GM21737 (cell line): ENCODE measurements at regions not wholly inside any gene's neighbourhood (a gene's known extent, or its start where the extent isn't known, plus 50 kb on each side); places are given as distances from the start of the nearest gene placed in this dataset.

Experiments
- ATAC-seq: cut with Tn5 transposase; IDR thresholded peaks from one replicate; pipeline ENCODE4 v1.9.1; 2021; ENCODE audit warnings: mild to moderate bottlenecking, moderate library complexity; ENCODE audit not compliant: unreplicated experiment

DNA sequence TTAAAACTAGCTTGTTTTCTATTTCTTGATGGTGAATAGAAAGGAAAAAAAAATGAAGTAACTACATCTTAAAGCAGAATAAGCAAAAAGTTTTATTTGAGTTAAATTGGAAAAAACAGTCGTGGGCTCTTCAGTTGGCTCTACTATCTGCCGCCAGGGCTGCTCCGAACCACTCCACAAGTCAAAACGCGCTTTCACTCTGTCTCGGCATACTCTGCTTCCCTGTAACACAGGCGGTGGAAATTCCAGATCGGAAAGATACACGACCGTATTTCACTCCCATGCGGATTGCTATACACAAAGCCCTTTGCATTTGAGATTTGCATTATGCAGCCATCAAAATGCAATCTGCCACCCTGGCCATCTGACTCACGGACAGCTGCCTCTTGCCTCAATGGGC lies 505.6 kb downstream of the IRX1 start:
- ATAC-seq = no peak

DNA sequence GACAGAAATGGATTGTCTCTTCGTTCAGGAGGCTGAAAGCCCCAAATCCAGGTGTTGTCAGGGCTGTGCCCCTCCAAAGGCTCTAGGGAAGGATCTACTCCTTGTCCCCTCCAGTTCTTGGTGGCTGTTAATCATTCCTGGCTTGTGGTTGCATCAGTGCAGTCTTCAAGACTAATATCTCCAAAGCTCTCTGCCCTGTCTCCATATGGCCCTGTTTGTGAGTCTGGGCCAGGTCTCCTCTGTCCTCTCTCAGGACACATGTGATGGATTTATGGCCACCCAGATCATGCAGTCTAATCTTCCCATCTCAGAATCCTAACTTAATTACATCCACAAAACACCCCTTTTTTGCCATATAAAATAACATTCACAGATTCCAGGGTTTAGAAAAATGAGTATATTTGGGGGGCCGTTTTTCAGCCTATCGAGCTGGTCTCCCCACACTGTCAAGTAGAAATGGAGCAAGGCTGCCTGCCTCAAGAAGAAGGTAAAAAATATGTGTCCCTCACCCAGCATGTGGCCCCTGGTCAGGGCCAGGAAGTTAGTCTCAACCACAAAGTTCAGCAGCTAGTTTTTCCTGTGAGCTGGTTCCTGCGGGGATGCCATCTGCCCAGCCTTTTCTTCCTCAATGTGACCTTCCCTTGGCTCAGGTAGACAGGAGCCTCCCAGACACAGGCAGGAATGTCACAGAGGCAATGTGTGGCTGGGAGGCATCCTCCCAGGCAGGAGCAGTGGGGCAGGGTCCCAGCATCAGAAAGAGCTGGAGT lies 509.4 kb downstream of the IRX1 start:
- ATAC-seq = no peak

DNA sequence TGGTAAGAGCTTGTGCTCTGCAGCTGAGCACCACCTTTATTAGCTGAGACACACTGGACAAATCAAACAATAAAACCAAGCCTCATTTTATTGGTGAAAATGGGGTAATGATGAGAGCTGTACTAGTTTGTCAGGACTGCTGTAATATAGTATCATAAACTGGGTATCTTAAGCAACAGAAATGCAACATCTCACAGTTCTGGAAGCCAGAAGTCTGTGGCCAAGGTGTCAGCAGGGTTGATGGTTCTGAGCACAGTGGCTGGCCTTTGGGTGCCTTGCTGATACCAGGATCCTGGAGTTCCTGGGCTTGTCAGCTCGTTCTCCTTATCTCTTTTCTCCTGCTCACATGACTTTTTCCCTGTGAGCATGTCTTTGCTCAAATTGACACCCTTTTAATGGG lies 513.1 kb downstream of the IRX1 start:
- ATAC-seq = no peak

DNA sequence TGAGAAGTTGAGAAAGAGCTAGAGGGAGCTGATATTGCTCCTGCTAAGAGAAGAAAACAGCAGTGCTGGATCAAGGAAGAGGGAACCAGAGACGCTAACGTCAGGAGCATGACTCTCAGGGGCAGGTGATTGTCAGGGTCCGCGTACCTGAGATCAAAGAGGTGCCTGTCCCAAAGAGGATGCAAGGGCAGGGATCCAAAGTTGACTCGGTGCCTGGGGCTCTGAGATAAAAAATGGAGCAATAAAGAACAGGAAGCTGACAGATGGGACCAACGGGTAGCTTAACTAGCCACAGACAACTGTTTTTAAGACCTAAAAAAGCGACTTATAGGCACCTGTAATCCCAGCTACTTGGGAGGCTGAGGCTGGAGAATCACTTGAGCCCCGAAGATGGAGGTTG lies 517.8 kb downstream of the IRX1 start:
- ATAC-seq = no peak

DNA sequence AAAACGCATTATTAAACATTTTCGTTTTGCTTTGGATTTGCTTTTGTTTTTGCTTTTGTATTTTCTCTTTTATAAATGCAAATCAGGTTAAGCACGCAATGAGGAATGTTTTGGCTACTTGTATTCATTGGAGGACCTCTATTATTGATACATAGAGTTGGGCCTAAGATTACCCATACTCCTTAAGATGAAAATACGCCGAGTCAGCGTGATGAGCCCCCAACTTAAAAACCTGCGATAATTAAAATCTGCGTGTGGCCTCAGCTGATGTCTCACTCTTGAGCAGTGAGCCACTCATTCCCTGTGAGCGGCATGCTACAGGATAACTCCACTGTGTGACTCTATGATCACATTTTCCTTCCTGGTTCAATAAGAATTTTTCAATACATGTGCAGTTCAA lies 518.3 kb downstream of the IRX1 start:
- ATAC-seq = no peak

DNA sequence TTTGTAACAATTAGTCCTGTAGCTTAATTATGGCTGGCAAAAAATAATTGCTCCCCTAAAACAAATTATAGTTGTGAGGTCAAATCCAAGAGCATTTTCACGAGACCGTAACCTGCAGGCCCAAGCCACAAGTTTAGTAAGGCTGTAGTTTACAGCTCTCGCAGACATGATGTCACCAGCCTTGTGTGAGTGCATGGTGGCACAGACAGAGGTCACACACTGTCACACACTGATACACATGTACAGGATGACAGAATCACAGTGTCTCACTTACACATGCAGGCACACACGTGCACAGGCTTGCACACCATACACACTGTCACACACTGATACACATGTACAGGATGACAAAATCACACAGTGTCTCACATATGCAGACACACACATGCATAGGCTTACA lies 518.8 kb downstream of the IRX1 start:
- no peak for ATAC-seq

DNA sequence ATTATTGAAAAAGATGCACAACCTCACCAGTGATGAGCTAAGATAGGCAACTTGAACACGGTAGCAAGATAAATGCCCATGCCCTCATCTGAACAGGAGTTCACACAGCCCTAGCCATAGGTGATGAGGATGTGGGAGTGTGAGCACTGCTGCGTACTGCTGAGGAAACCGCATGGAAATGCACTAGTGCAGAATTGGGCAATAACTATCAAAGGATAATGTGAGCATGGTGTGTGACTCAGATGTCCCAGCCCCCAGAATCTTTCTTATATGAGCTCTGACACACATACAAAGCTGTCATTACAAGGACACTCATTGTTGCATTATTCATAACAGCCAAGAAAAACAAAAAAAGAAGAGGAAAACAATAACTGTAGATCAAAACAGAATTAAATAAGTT lies 521.2 kb downstream of the IRX1 start:
- no peak for ATAC-seq

DNA sequence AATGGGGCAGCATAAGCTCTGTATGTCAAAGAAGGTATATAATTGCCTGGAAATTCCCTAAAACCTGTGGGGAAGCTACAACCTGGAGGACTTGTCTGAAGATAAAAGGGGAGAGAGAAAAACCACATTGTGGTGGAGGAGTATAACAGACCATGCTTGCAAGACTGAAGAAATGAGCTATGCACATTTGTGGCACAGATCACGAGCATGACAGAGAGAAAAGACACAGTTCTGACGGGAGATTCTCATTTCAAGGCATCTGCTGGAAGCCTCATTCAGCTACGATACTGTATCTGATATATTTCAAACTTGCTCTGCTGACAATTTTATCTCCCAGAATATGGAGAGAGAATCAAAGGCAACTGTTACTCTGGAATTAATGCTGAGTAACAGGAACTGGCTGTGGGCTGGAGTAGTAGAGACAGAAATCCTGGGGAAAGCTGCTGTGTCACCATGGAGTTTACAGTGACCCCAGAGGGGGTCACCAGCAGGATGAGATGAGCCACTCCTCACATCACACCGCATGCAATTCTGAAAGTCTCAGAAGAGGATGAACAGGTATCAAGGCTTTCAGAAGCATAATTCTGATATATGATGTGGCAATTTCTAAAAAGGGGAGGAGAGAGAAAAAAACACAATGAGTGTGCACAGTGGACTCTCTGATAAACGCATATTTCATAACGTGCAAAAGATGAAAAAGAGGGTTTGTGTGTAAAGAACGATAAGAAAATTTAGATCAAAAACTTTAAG lies 528.8 kb downstream of the IRX1 start:
- no peak for ATAC-seq

DNA sequence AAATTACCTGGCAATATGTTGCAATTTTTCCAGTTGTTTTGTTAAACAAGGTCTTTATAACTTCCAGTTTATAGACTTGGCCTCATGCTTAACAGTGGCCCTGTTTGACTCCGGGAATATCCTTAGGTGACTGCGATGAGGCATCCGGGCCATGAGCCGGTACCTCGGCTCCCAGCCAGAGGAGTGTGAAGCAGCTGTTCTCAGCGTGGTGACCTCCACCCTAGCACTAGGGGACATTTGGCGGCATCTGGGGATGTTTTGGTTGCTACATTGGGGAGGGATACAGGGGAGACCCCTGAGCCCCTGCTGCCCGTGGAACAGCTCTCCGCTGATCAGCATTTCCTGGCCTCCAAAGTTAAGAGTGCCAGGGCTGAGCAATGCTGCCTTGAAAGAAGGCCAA lies 533.4 kb downstream of the IRX1 start:
- ATAC-seq = no peak

DNA sequence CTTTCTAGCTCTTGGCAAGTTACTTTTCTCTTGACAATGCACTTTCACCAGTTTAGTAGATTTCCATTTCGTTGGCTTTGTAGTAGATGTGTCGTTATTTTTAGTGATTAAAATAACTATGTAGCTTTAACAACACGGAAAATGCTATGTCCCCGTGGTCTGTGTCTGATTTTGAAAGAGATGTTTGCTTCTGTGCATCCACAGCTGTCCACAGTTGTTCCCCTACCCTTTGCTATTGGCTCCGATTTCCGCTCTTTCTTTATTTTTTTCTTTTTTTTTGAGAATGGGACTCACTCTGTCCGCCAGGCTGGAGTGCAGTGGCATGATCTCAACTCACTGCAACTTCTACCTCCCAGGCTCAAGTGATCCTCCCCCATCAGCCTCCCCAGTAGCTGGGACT lies 533.9 kb downstream of the IRX1 start:
- no peak for ATAC-seq

DNA sequence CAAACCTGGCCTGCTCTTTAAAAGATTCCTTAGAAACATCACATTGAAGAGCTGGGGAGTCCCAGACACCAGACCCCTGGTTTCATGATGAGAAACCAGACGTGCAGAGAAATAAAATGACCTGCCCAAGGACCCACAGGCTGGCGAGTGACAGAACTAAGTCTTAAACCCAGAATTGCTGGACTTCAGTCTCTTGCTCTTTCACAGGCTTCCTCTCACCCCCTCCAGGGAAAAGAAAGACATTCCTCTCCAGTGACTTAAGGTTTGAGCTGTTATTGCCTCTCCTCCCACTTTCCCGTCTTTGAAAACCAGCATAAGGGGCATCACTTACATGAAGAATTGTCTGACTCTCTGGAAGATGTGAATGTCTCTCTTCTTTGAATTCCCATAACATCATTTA lies 535.2 kb downstream of the IRX1 start:
- ATAC-seq = no peak

DNA sequence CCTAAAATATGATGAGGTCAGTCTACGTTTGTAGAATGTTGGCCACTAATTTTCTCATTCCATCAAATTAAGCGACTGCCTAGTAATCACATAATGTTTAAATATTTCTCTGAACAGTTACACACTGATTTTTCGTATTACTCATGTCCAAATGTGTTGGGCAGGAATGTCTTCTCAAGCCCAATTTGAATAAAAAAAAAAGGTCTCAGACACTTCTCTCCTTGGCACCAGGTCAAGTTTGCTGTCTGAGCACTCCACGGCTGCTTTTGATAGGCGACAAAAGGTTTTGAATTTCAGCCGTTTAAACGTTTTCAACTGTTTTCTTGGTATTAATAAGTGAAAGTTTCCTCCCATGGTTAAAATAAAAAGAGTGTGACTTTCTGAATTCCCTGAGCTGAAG lies 542.1 kb downstream of the IRX1 start:
- no peak for ATAC-seq

DNA sequence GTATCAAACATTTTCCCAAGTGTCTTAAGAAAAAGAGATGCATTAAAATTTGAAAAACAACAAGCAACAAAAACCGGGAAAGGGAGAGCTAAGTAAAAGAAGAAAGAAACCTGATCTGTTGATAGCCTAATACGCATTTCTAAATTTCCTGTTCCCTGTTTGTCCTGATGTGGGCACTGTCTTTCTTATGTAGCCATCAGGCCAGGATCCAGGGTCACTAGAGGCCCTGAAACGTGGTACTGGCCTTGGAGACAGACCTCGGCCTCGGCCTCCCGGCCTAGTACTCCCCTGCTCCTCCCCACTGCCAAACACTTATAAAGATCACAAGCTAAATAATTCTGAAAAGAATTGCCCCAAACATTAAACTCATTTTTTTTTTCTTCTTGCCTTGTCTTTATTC lies 547.2 kb downstream of the IRX1 start:
- no peak for ATAC-seq

DNA sequence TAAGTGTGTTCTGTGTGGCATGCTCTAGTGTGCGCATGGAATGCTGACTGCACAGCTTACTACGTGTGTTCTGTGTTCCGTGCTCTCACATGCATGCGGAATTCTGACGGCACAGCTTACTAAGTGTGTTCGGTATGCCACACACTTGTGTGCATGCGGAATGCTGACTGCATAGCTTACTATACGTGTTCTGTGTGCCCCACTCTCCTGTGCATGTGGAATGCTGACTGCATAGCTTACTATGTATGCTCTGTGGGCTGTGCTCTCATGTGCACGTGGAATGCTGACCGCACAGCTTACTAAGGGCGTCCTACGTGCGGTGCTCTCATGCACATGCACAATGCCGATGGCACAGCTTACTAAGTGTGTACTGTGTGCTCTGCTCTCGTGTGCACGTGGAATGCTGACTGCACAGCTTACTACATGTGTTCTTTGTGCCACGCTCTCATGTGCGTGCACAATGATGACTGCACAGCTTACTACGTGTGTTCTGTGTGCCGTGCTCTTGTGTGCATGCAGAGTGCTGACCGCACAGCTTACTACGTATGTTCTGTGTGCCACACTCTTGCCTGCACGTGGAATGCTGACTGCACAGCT lies 548.9 kb downstream of the IRX1 start:
- ATAC-seq = no peak

DNA sequence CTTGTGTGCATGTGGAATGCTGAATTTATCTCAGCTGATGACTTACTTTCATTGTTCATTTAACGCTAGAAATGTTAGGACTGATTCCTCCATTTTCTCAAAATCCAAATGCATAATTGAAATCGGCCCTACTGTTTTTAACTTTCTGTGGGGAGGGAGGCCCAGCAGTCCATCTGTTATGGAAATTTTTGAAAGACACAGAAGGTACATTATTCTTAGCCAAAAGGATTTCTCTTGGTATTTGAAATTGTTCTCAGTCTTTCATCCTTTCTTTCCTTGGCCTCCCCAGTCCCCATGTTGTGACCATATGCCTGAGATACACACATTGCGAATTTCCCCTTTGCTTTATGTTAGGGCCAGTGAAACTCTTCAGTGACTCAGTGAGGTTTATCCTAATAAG lies 549.9 kb downstream of the IRX1 start:
- ATAC-seq = no peak

DNA sequence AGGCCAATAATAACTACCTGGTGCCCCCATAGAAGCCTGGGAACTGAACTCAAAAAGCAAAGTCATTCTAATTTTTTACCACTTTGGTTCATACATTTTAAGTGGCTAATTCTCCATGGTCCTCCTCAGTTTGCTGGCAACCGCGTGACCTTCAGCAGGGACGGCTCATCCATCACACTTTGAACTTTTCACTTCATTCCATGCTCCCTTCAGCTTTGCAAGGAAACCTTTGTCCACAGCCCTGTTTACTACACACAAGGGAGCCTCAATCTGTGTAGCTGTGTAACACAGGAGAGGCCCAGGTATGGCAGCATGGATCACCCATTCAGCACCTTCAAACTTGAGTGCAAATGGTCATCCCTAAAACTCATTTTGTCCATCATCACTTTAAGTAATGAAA lies 552.4 kb downstream of the IRX1 start:
- ATAC-seq = no peak

DNA sequence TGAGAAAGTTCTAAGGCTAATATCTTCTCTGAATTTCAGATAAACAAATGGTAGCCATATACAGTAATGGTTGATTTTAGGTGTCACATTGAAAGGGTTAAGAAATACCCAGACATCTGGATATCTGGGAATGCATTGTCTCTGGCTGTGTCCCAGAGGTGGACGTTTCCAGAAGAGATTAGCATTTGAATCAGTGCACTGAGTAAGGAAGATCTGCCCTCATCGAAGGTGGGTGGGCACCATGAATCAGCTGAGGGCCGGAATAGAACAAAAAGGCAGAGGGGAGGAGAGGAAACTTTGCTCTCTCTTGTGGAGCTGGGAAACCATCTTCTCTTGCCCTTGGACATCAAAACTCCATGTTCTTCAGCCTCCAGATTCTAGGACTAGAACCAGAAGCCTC lies 554.4 kb downstream of the IRX1 start:
- ATAC-seq = no peak

DNA sequence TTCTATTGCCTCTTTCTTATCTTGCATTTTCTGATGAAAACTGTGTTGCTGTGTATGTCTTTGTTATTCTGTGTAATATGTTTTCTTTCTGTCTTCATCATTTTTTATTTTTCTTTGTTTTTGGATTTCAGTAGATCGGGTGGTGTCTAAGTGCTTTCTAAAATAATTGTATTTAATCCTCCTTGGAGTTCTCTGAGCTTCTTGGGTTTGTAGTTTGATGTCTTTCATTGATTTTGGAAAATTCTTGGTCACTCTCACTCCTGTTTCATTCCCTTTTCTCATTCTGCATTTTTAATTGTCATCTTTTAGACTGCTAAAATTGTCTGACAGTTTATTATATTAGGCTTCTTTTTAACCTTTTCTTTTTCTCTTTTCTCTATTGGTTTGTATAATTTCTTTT lies 560.5 kb downstream of the IRX1 start:
- no peak for ATAC-seq

DNA sequence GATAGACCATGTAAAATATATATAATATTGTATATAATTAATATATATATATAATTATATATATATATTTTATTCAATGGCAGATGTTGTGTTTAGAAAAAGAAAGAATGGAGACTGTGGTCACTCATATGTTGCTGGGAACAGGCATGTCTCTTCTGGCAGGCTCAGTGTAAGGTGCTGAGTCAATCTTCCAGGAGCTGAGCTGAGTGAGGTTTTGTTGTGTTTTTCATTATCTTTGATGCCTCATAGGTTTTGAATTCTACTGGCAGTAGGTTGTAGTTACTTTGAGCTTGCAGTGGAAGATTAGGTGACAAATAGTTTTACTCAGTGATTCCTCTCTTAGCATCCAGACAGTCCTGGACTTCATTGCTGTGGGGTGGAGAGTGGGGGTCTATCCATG lies 561.3 kb downstream of the IRX1 start:
- no peak for ATAC-seq

DNA sequence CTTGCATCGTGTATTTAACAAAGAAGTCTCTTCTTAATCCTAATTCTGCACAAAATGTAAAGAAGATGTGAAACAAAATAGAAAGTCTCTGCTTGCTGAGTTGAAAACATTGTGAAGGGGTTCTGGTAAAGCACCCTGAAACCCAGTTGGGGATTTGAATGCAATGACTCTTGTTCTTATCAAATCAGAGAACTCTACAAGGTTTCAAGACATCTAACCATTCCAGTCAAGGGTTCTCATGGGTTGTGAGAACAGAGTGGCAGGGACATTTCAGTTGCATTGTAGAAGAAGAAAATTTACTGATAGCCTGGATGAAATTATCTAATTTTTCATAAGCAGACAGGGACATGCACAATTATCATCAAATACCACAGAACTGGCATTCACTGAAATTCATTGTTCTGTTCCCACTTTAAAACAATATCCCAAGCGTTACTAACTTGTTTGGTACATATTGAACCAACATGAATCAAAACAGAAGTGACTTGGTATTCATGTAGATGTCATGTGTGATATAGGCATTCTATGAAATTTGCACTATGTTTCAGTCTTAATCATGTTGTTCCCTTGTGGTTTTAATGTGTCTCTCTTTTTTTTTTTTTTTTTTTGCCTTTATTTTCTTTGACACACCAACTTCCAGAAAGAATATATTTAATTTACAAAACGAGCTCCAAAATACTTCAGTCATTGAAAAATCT lies 563.3 kb downstream of the IRX1 start:
- no peak for ATAC-seq

DNA sequence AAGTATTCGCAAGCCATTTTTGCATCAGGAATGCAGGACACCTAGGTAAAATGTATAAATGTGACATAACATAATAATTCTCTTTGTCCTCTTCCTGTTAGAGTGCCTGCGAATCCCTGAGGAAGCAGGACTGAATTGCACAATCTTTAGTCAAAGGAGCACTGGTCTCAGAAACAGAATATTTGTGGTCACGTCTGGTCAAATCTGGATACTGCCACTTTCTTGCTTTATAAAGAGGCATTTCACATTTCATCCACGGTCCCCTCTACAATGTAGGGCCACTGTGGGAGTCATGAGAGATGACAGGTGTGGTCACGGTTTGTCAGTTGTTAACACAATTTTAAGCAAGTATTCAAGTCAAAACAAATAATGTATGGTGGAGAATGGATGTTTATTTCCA lies 564.0 kb downstream of the IRX1 start:
- ATAC-seq = no peak

DNA sequence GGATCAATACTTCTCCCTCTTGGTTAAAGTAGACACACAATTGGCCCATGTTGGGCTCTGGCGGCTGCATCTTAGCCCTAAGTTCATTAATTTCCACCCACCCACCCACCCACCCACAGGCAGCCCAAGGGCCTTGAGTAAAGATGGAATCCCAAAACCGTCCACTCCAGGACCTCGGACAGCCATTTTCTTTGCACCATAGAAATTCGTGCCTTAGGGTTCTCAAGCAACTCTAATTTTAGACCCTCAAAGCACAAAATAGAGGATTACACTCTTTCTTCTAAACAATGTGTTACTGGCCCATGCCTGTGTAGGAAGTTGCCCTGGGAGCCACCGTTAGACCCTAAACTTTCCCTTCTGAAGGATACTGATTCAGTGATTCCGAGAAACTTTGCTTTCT lies 568.5 kb downstream of the IRX1 start:
- no peak for ATAC-seq
